LoVo (cell line): ENCODE measurements at regions not wholly inside any gene's neighbourhood (a gene's known extent, or its start where the extent isn't known, plus 50 kb on each side); places are given as distances from the start of the nearest gene placed in this dataset.
"Not testable (repeated sequence)": the region's sequence is repeated elsewhere in the genome, so short reads cannot be mapped to it uniquely, and the experiment has no call there.

Experiments used
- DNase-seq: peaks from one replicate; pipeline ENCODE4 v3.0.0-alpha.2; 2016; ENCODE audit warnings: low spot score

GRCh38 chr13:50452756-50453155, 390.7 kb downstream of the DLEU7 start:
- no peak for DNase-seq

DNA sequence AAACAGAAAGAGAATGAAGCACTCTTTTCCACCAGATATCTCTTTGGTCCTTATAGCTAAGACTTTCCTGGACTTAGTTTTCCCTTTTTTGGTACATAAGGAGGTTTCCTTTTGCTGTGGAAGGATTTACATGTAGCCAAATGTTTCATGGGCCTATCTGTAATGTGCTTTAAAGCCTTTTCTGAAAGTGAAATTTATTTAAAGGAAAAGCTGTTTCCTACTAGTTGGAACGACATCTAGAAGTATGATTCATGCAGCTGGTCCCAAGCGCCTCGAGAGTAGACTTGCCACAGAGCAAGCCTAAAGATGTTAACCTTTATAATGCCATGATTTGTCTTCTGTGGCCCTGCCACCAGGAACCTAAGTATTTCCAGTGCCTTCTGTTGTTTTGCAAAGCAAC, 390.3 kb downstream of the DLEU7 start:
- no peak for DNase-seq

- DNase-seq: no peak
Measured at GRCh38 chr13:50456111-50456510, 387.4 kb downstream of the DLEU7 start.

DNA sequence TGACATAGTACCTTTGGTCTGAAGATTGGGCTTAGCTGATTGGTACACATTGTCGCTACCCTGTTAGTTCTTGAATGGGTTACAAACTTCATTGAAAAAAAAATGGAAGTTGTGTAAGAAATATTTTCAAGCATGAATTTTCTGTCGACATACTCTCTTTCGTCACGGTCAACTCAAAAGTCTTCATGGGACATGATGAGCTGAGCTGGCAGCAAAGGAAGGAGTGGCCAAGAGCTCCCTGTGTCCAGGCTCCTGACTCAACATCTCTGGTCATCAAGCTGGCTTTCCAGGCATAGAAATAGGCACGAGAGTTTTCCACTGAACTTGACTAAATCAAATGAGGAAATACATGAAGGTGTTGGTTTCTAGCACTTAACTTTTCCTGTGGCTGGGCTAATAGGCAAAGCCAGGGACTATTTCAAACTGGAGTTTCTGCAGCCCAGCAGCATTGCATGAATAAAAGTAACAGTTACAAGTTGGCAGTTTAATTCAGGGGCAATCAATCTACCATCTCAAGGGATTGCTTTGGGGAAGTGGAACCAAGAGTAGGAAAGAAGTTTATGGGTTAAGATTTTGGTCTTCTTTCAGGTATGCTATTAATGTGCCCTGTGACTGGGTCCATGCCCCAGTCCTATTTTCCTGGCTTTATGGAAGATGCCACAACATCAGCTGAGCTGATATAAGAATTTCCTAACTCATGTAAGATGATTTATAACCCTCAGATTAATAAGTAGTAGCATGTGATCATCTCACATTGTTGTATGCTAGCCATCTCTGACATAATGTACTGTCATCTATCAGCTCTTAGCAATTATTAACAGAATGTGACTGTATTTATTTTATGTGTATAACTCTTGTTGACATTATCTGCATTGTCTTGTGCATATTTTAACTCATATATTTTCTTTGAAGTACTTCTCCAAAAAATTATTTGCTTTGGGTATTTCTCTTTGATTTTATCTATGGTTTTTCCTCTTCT, 385.8 kb downstream of the DLEU7 start:
- no peak for DNase-seq

DNA sequence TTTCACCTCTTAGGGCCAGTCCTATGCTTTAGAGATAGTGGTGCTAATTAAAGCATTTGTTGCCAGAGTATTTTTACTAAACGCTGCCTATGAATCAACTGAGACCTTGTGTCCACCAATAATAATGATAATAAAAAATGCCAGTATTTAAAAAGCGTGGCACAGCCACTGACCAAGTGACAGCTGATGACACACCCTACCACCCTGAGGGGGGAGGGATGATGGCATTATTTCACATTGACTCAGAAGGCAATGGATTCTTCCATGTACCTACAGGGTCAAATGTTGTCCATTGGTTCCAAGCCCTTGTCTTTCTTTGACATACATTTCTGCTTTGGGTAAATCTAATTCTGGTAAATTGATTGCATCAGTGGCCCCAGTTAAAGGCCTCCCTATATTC, 384.4 kb downstream of the DLEU7 start:
- DNase-seq: no peak

DNA sequence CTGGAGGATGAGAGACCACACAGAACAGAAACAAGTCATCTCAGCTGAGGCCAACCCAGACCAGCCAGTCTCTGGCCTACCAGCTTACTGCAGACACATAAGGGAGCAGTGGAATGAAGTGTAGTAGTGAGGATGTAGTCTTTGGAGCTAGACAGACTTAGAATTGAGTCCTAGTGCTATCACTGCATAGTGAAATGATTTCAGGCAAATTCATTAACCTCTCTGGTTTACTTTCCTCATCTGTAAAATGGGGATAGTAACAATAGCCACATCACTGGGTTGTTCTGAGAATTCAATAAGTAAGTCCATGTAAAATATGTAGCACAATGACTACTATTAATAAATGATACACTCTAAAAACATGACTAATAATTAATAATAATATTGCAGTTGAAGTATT, 383.8 kb downstream of the DLEU7 start:
- no peak for DNase-seq

GRCh38 chr13:50460358-50460757, 383.1 kb downstream of the DLEU7 start:
- no peak for DNase-seq

GRCh38 chr13:50461189-50461588, 382.3 kb downstream of the DLEU7 start:
- DNase-seq: no peak

- no peak for DNase-seq
Measured at GRCh38 chr13:50463719-50464118, 379.8 kb downstream of the DLEU7 start.

DNA sequence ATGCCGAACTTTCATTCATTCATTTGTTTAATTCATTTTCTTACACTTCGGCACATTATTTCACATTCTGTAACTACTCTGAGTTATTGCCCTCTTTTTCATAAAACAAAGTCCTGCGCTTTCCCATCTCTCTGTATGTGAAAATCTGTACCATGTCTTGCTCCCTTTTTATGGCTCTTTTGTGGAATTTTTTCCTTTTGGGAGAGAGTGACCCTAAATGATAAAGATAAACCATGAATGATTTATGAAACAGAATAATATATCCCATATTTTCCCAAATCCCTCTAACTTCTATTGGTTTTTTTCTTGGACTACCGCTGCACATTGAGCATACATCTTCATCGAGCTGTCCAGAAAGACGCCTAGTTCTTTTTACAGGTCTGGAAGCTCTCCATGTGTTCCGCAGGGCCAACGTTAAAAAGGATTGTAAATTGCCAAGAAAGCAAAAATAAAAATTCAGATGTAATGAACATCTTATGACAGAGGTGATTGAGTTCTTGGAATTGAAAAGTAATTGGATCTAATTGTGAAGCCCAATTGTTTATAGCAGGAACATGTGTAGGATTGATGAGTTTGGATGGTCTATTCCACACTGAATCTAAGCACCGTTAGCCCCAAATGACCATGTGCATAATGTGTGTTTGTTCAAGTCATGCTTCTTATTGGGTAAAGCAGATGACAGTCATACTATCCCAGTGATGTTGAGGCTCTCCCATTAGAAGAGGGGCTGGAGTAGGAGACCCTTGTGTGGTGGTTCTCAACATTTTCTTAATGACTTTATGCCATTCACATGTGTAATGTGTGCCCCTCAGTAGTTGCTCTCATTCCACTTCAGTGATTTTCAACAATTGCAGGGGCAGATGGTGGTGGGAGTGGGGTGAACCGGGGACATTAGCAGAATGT, 378.9 kb downstream of the DLEU7 start:
- DNase-seq: no peak

GRCh38 chr13:50466456-50466855, 377.0 kb downstream of the DLEU7 start:
- no peak for DNase-seq

GRCh38 chr13:50467156-50468110, 376.1 kb downstream of the DLEU7 start:
- DNase-seq: no peak

- no peak for DNase-seq
Measured at GRCh38 chr13:50468849-50469669, 374.4 kb downstream of the DLEU7 start.

DNA sequence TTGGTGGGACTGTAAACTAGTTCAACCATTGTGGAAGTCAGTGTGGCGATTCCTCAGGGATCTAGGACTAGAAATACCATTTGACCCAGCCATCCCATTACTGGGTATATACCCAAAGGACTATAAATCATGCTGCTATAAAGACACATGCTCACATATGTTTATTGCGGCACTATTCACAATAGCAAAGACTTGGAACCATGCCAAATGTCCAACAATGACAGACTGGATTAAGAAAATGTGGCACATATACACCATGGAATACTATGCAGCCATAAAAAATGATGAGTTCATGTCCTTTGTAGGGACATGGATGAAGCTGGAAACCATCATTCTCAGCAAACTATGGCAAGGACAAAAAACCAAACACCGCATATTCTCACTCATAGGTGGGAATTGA, 370.4 kb downstream of the DLEU7 start:
- DNase-seq: not testable (repeated sequence)

DNA sequence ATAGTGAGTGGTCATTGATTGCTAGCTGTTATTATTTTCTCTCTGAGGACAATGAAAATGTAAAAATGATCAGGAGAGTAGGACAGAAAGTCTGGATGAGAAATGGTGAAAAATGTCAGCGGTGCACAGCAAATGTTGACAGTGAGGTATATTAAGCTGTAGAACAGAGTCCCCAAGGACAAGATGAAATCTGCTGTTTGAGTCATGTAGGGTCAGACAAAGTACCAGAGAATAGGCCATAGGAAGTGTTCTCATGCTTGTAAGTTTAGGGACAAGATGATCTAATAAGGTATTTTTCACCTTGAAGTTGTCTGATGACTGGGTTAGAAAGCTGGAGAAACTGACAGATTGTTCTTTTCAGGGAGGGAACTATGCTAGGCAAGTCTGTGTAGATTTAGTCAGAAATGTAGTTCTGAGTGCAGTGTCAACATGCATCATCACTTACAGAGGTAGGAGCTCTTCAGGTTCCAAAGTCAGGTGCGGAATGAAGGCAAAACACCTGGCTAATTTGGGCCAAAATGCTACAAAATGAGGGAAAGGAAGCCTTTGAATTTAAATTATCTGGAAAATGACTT, 369.3 kb downstream of the DLEU7 start:
- DNase-seq: no peak

- DNase-seq: no peak
Measured at GRCh38 chr13:50476577-50477285, 366.8 kb downstream of the DLEU7 start.

DNA sequence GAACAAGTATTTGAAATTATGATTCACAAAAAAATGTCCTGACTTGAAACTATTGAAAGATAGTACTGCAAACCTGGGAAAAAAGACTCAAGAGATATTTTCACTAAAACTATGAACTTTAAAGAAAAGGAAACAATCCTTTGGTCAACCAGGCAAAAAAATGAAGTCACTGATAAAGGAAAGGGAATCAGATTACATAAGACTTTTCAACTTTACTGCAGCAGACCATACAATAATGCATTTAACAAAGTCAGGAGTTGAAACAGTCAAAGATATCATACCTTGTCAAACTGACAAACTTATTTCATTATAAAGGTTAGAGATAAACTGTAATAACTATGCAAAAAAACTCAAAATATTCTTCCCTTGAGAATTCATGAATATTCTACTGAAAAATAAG, 361.6 kb downstream of the DLEU7 start:
- no peak for DNase-seq

GRCh38 chr13:50483416-50483815, 360.1 kb downstream of the DLEU7 start:
- no peak for DNase-seq

DNA sequence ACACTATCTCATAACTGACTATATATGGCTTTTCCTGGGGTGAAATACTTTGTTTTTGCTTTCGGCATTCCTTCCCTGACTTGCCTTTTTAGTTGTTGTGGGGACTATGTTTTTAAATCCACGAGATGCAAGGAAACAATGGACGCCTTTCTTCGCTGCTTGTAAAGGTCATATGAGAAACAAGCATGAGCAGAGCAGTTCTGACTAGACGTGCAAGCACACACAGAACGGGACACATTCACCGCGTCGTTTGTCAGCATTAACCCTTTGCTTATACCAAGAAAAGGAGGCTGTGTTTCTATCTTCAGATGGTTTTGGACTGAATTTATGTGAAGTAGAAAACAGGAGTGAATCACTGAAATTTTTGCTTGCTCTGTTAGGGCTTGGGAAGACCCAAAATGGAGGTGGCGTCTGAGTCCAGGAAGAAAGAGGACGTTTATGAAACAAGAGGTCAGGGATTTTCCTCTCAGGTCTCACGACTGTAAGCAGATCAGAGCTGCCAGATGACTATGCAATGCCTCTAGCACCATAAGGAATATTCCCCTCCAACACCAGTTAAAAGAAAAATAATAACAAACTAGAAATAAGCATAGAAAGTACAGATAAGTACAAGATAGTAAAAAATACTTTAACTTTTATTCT, 358.9 kb downstream of the DLEU7 start:
- DNase-seq: no peak
